ENCODE measurements at regions not wholly inside any gene's neighbourhood (a gene's known extent, or its start where the extent isn't known, plus 50 kb on each side); places are given as distances from the start of the nearest gene placed in this dataset.
"Not testable (repeated sequence)": the region's sequence is repeated elsewhere in the genome, so short reads cannot be mapped to it uniquely, and the experiment has no call there.

GRCh38 chr2:172288603-172289002 lies 138.8 kb upstream of the ITGA6 start:
- no peak for DNase-seq

GRCh38 chr2:172293952-172294351 lies 133.4 kb upstream of the ITGA6 start:
- no peak for DNase-seq

GRCh38 chr2:172294983-172295382 lies 132.4 kb upstream of the ITGA6 start:
- DNase-seq = no peak

- DNase-seq = no peak
These were observed 131.7 kb upstream of the ITGA6 start for GRCh38 chr2:172295677-172296076.

GRCh38 chr2:172296267-172297046 lies 130.9 kb upstream of the ITGA6 start:
- no peak for DNase-seq

- DNase-seq = no peak
These were observed 129.9 kb upstream of the ITGA6 start for GRCh38 chr2:172297531-172297930.

- no peak for DNase-seq
These were observed 129.4 kb upstream of the ITGA6 start for GRCh38 chr2:172297950-172298349.

- no peak for DNase-seq
These were observed 127.6 kb upstream of the ITGA6 start for GRCh38 chr2:172299741-172300140.

- no peak for DNase-seq
These were observed 126.5 kb upstream of the ITGA6 start for GRCh38 chr2:172300851-172301250.

GRCh38 chr2:172305066-172305465 lies 122.3 kb upstream of the ITGA6 start:
- DNase-seq = no peak

- peak; percentile 42 for DNase-seq
These were observed 119.6 kb upstream of the ITGA6 start for GRCh38 chr2:172307800-172308199.

- DNase-seq = no peak
These were observed 119.0 kb upstream of the ITGA6 start for GRCh38 chr2:172308253-172308935.

GRCh38 chr2:172311921-172312345 lies 115.5 kb upstream of the ITGA6 start:
- peak; percentile 19 for DNase-seq

GRCh38 chr2:172313715-172314341 lies 113.6 kb upstream of the ITGA6 start:
- DNase-seq = no peak

GRCh38 chr2:172315070-172315469 lies 112.3 kb upstream of the ITGA6 start:
- not testable (repeated sequence) for DNase-seq

GRCh38 chr2:172322049-172322448 lies 105.3 kb upstream of the ITGA6 start:
- no peak for DNase-seq

GRCh38 chr2:172323256-172323655 lies 104.1 kb upstream of the ITGA6 start:
- no peak for DNase-seq

- no peak for DNase-seq
These were observed 103.4 kb upstream of the ITGA6 start for GRCh38 chr2:172323861-172324597.

- DNase-seq = no peak
These were observed 101.2 kb upstream of the ITGA6 start for GRCh38 chr2:172326211-172326509.

- DNase-seq = no peak
These were observed 99.1 kb upstream of the ITGA6 start for GRCh38 chr2:172328103-172328841.

- DNase-seq = no peak
These were observed 98.0 kb upstream of the ITGA6 start for GRCh38 chr2:172329416-172329773.

Measured in skin of body (tissue), 1 donor.